Mesendoderm (in vitro differentiated cells): ENCODE measurements at regions not wholly inside any gene's neighbourhood (a gene's known extent, or its start where the extent isn't known, plus 50 kb on each side); places are given as distances from the start of the nearest gene placed in this dataset.
A peak's percentile ranks its signal among the peaks of the same experiment; 100 is the strongest.
"Not testable (repeated sequence)": the region's sequence is repeated elsewhere in the genome, so short reads cannot be mapped to it uniquely, and the experiment has no call there.

Source experiments
- DNase-seq: peaks from one replicate; pipeline ENCODE4 v3.0.0; 2013
- H2AK5ac ChIP-seq: 2 replicates; pipeline ENCODE4 v1.6.1; 2013; ENCODE audit warnings: low read length, inconsistent platforms
- H2BK120ac ChIP-seq: 2 replicates; pipeline ENCODE4 v1.6.1; 2013; ENCODE audit warnings: low read depth, mild to moderate bottlenecking, low read length, moderate library complexity, mixed read lengths
- H2BK15ac ChIP-seq: replicated peaks from 2 replicates; pipeline ENCODE4 v1.6.1; 2013; ENCODE audit warnings: low read depth, mild to moderate bottlenecking, moderate library complexity
- H2BK5ac ChIP-seq: 2 replicates; pipeline ENCODE4 v1.6.1; 2013; ENCODE audit warnings: low read length, inconsistent platforms
- H3K18ac ChIP-seq: 2 replicates; pipeline ENCODE4 v1.6.1; 2013; ENCODE audit warnings: mild to moderate bottlenecking, low read length, mixed read lengths
- H3K23ac ChIP-seq: one replicate; pipeline ENCODE4 v1.6.1; 2013; ENCODE audit warnings: low read length
- H3K27ac ChIP-seq: 2 replicates; pipeline ENCODE4 v1.5.1; 2013; ENCODE audit warnings: low read depth, mild to moderate bottlenecking, inconsistent platforms, low read length, moderate library complexity
- H3K27me3 ChIP-seq: 2 replicates; pipeline ENCODE4 v1.6.1; 2013; ENCODE audit warnings: low read length, control low read depth, mild to moderate bottlenecking, inconsistent platforms; ENCODE audit not compliant: insufficient read depth, poor library complexity
- H3K36me3 ChIP-seq: 2 replicates; pipeline ENCODE4 v1.6.1; 2013; ENCODE audit warnings: low read length, inconsistent platforms; ENCODE audit not compliant: control insufficient read depth, insufficient read depth
- H3K4ac ChIP-seq: one replicate; pipeline ENCODE4 v1.6.1; 2013; ENCODE audit warnings: low read depth, mild to moderate bottlenecking, low read length, moderate library complexity
- H3K4me1 ChIP-seq: 2 replicates; pipeline ENCODE4 v1.6.1; 2013; ENCODE audit warnings: low read depth, low read length, inconsistent platforms; ENCODE audit not compliant: control insufficient read depth
- H3K4me2 ChIP-seq: 2 replicates; pipeline ENCODE4 v1.6.1; 2013; ENCODE audit warnings: low read length
- H3K4me3 ChIP-seq: 2 replicates; pipeline ENCODE4 v1.5.1; 2013; ENCODE audit warnings: mild to moderate bottlenecking, low read length
- H3K56ac ChIP-seq: one replicate; pipeline ENCODE4 v1.6.1; 2013; ENCODE audit warnings: low read length
- H3K79me1 ChIP-seq: 2 replicates; pipeline ENCODE4 v1.6.1; 2013; ENCODE audit warnings: low read length, inconsistent platforms
- H3K79me2 ChIP-seq: 2 replicates; pipeline ENCODE4 v1.6.1; 2013; ENCODE audit warnings: mild to moderate bottlenecking, low read length; ENCODE audit not compliant: control insufficient read depth, insufficient read depth
- H3K9ac ChIP-seq: 2 replicates; pipeline ENCODE4 v1.6.1; 2013; ENCODE audit warnings: low read length, inconsistent platforms
- H4K5ac ChIP-seq: one replicate; pipeline ENCODE4 v1.6.1; 2013; ENCODE audit warnings: low read length
- H4K8ac ChIP-seq: one replicate; pipeline ENCODE4 v1.6.1; 2013; ENCODE audit warnings: low read depth, mild to moderate bottlenecking, control low read depth, low read length, moderate library complexity
- WGBS: extraction: QIAGEN DNeasy Blood & Tissue Kit; methylation state at CpG from one replicate; pipeline ENCODE4 v1.1.7; 2013; ENCODE audit warnings: low lambda C conversion rate, missing lambda C conversion rate; ENCODE audit not compliant: insufficient coverage; ENCODE audit errors: extremely low coverage; 5-methylcytosine and 5-hydroxymethylcytosine counted together

DNA sequence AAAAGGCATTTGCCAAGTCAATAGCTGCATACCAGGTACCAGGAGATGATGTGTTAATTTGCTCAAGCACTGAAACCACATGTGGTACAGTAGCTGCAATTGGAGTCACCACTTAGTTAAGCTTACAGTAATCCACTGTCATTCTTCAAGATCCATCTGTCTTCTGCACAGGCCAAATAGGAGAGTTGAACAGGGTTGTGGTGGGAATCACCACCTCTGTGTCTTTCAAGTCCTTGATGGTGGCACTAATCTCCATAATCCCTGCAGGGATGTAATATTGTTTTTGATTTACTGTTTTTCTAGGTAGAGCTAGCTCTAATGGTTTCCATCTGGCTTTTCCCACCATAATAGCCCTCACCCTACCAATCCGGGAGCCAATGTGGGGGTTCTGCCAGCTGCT, 91.9 kb downstream of the FCRL5 start:
- Histone ChIP-seq H3K36me3 (no peaks in the 10 kb centered on the region), H3K4me3 (no peak overlapping the region), H4K8ac (no peak overlapping the region), H3K4me1 (no peaks in the 10 kb centered on the region), H3K18ac (no peak overlapping the region), H4K5ac (no peak overlapping the region), H3K27ac (no peak overlapping the region), H3K9ac (no peak overlapping the region), H2AK5ac (no peak overlapping the region), H3K79me1 (no peaks in the 10 kb centered on the region), H3K79me2 (no peaks in the 10 kb centered on the region), H3K4me2 (no peak overlapping the region), H3K56ac (no peak overlapping the region), H2BK120ac (no peak overlapping the region), H3K23ac (no peak overlapping the region), H3K4ac (no peak overlapping the region), H2BK5ac (no peak overlapping the region), H3K27me3 (no peaks in the 10 kb centered on the region), H2BK15ac (no peak overlapping the region)
- no peak for DNase-seq
- no CpG with 5 or more reads among the region's 1 CpG for WGBS

DNA sequence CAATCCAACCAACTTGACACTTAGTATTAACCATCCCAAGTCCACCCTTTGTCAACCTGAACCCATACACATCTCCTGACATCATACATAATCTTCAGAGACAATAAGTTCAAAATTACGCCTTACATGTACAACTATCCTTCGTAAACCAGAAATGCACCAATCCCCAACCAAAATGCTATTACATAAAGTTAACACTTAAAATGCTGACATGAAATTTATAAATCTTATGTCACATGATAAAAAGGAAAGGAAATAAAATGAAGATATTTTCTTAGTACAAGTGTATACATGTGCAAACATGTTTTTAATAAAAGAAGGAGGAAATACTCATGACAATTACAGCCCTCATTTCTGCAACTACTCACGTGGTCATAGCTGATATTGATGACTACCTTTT, 95.0 kb downstream of the FCRL5 start:
- no CpG with 5 or more reads among the region's 3 CpGs for WGBS

DNA sequence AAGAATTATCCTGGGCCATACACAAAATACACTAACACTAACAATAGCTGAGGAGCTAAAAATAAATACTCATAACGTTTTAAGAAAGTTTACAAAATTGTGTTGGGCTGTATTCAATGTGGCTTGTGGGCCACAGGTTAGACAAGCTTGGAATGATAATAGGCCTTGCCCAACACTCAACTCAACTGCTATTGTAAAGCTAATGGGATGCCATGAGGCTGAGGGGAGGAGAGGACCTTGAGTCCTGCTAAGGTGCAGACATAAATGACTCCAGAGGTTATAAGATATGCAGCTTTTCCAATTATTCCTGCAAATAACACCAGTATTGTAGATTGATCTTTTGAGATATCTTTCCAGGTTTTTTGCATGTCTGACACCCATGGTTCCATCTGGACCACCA, 97.0 kb downstream of the FCRL5 start:
- Histone ChIP-seq H3K27me3 (no peaks in the 10 kb centered on the region), H2BK120ac (no peak overlapping the region), H3K79me1 (no peaks in the 10 kb centered on the region), H2AK5ac (no peak overlapping the region), H2BK5ac (no peak overlapping the region), H2BK15ac (no peak overlapping the region), H3K4me3 (no peak overlapping the region), H3K4me2 (no peak overlapping the region), H3K56ac (no peak overlapping the region), H3K9ac (no peak overlapping the region), H3K18ac (no peak overlapping the region), H3K79me2 (no peaks in the 10 kb centered on the region), H3K4me1 (no peaks in the 10 kb centered on the region), H3K27ac (no peak overlapping the region), H3K23ac (no peak overlapping the region), H3K36me3 (no peaks in the 10 kb centered on the region), H3K4ac (no peak overlapping the region), H4K5ac (no peak overlapping the region), H4K8ac (no peak overlapping the region)
- no CpG with 5 or more reads among the region's 1 CpG for WGBS
- DNase-seq = no peak

More for the DNA sequence above, 95.0 kb downstream of the FCRL5 start:
- no peaks in the 10 kb centered on the region for H3K27me3 ChIP-seq
- no peak overlapping the region for H3K4ac ChIP-seq
- no peak overlapping the region for H2BK5ac ChIP-seq
- H3K9ac ChIP-seq = no peak overlapping the region
- no peak overlapping the region for H3K56ac ChIP-seq
- no peak overlapping the region for H2BK120ac ChIP-seq
- H3K79me1 ChIP-seq = no peaks in the 10 kb centered on the region
- H3K36me3 ChIP-seq = no peaks in the 10 kb centered on the region
- no peak overlapping the region for H2AK5ac ChIP-seq
- no peak overlapping the region for H4K8ac ChIP-seq
- H3K4me1 ChIP-seq = no peaks in the 10 kb centered on the region
- H3K23ac ChIP-seq = no peak overlapping the region
- H3K4me2 ChIP-seq = no peak overlapping the region
- no peaks in the 10 kb centered on the region for H3K79me2 ChIP-seq
- H4K5ac ChIP-seq = no peak overlapping the region
- H3K4me3 ChIP-seq = no peak overlapping the region
- no peak for DNase-seq
- H2BK15ac ChIP-seq = no peak overlapping the region
- H3K27ac ChIP-seq = no peak overlapping the region
- no peak overlapping the region for H3K18ac ChIP-seq

DNA sequence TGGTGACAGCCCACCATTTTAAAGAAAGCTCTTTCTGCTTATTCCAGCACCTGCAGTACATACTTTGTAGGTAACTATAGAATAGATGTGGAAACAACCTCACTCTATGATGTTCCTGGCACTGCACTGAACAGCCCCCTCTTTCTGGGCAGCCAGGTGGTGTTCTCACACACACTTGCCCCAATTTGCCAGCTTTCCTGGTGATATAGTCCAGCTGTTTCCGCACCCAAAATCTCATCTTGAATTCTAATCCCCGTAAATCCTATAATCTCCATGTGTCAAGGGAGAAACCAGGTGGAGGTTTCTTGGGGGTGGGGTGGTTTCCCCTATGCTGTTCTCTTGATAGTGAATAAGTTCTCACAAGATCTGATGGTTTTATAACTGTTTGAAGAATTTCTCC, 102.2 kb downstream of the FCRL5 start:
- H3K23ac ChIP-seq = no peak overlapping the region
- H3K18ac ChIP-seq = no peak overlapping the region
- no peak overlapping the region for H2AK5ac ChIP-seq
- DNase-seq = no peak
- H3K4ac ChIP-seq = no peak overlapping the region
- no peaks in the 10 kb centered on the region for H3K79me1 ChIP-seq
- H4K8ac ChIP-seq = no peak overlapping the region
- H2BK5ac ChIP-seq = peak overlapping the region; percentile 11
- H3K27ac ChIP-seq = peak overlapping the region; percentile 39
- no peak overlapping the region for H3K4me2 ChIP-seq
- H3K9ac ChIP-seq = no peak overlapping the region
- H3K79me2 ChIP-seq = no peaks in the 10 kb centered on the region
- H4K5ac ChIP-seq = no peak overlapping the region
- H3K4me1 ChIP-seq = peaks cover 4% of the 10 kb centered on the region
- no peak overlapping the region for H3K4me3 ChIP-seq
- no peak overlapping the region for H2BK15ac ChIP-seq
- H3K27me3 ChIP-seq = no peaks in the 10 kb centered on the region
- H2BK120ac ChIP-seq = no peak overlapping the region
- no CpG with 5 or more reads among the region's 2 CpGs for WGBS
- H3K36me3 ChIP-seq = no peaks in the 10 kb centered on the region
- no peak overlapping the region for H3K56ac ChIP-seq

DNA sequence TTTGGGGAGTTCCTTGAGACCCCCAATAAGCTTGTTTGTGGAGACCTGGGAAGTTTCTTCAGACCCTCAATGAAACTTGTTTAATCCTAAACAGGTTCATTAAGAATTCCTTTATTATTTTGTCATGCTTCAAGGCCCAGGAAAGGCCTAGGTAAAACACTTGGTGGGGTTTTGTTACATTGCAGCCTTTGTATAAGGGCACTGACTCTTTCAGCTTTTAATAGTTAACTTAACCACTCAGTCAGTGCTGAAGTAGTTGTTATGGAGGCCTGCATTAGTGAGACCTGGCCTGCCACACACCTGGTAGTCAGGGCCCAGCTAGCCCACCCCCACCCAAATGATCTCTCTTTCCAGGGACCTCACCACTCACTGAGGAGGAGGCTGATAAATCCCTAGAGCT, 103.7 kb downstream of the FCRL5 start:
- Histone ChIP-seq H3K4ac (no peak overlapping the region), H3K79me2 (no peaks in the 10 kb centered on the region), H3K4me3 (no peak overlapping the region), H4K8ac (no peak overlapping the region), H3K36me3 (no peaks in the 10 kb centered on the region), H3K56ac (peak overlapping the region; percentile 2), H3K23ac (no peak overlapping the region), H3K4me2 (no peak overlapping the region), H2BK15ac (no peak overlapping the region), H3K4me1 (peaks cover 4% of the 10 kb centered on the region), H3K9ac (no peak overlapping the region), H4K5ac (no peak overlapping the region), H3K27me3 (no peaks in the 10 kb centered on the region), H3K27ac (peak overlapping the region; percentile 9), H2BK120ac (no peak overlapping the region), H3K79me1 (no peaks in the 10 kb centered on the region), H3K18ac (no peak overlapping the region), H2AK5ac (no peak overlapping the region), H2BK5ac (peak overlapping the region; percentile 14)
- DNase-seq = no peak

DNA sequence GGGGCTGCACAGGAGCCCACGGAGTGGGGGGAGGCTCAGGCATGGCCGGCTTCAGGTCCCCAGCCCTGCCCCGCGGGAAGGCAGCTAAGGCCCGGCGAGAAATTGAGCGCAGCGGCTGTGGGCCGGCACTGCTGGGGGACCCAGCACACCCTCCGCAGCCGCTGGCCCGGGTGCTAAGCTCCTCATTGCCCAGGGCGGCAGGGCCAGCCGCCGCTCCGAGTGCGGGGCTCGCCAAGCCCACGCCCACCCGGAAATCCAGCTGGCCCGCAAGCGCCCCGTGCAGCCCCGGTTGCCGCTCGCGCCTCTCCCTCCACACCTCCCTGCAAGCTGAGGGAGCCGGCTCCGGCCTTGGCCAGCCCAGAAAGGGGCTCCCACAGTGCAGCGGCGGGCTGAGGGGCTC, 106.0 kb downstream of the FCRL5 start:
- H3K4ac ChIP-seq = not testable (repeated sequence)

More for the DNA sequence above, 106.0 kb downstream of the FCRL5 start:
- not testable (repeated sequence) for H3K23ac ChIP-seq, H4K5ac ChIP-seq, H2AK5ac ChIP-seq, H3K9ac ChIP-seq, H2BK5ac ChIP-seq, DNase-seq, H2BK120ac ChIP-seq, H3K36me3 ChIP-seq, H3K18ac ChIP-seq, H3K27me3 ChIP-seq, H3K4me1 ChIP-seq, H3K79me1 ChIP-seq, H3K27ac ChIP-seq, H2BK15ac ChIP-seq, H4K8ac ChIP-seq, H3K56ac ChIP-seq, H3K79me2 ChIP-seq, H3K4me3 ChIP-seq, H3K4me2 ChIP-seq
- no CpG with 5 or more reads among the region's 31 CpGs for whole genome bisulfite sequencing
